Pancreas (tissue), 10 donors: ENCODE measurements at regions not wholly inside any gene's neighbourhood (a gene's known extent, or its start where the extent isn't known, plus 50 kb on each side); places are given as distances from the start of the nearest gene placed in this dataset.

Experiments
- ATAC-seq, 4 donors: fragments of 200-7000 bp; cut with Tn5 transposase; one replicate each; pipeline versions ENCODE4 v1.8.0 to v1.9.1; 2020; ENCODE audit warnings: mild to moderate bottlenecking in 4 of 4, moderate library complexity in 4 of 4
- DNase-seq, 6 donors: peaks; one replicate each; pipeline ENCODE4 v3.0.0-alpha.2; 2020
- FAIRE-seq: peaks from 2 replicates; lab custom pipeline; 2012; peaks lifted over from hg19 to GRCh38; lab: Jason Lieb, UNC
- H3K27ac ChIP-seq, 4 donors: fragments of 200-600 bp; sonication (generic); 1 replicate in 3 of 4; 2 replicates in 1 of 4; pipeline versions ENCODE4 v1.5.0 to v1.8.0; 2020
- H3K27me3 ChIP-seq, 4 donors: fragments of 200-600 bp; one replicate each; pipeline ENCODE4 v1.8.0; 2021
- H3K36me3 ChIP-seq, 3 donors: fragments of 200-600 bp; sonication (generic) in 1 of 3; one replicate each; pipeline versions ENCODE4 v1.5.0 to v1.8.0; 2020 to 2021
- H3K4me1 ChIP-seq, 3 donors: fragments of 200-600 bp; one replicate each; pipeline ENCODE4 v1.8.0; 2021
- H3K4me3 ChIP-seq, 4 donors: fragments of 200-600 bp; sonication (generic) in 2 of 4; one replicate each; pipeline versions ENCODE4 v1.5.0 to v1.8.0; 2020 to 2021
- H3K9me3 ChIP-seq, 4 donors: fragments of 200-600 bp; one replicate each; pipeline ENCODE4 v1.8.0; 2021
- CTCF ChIP-seq, 4 donors: fragments of 200-600 bp; sonication (generic) in 3 of 4; IDR thresholded peaks; one replicate each; pipeline versions ENCODE4 v1.5.0 to v1.8.0; 2021; ENCODE audit warnings: antibody characterized with exemption in 4 of 4
- WGBS, 2 donors: extraction: QIAGEN DNeasy Blood & Tissue Kit; methylation state at CpG; one replicate each; pipeline ENCODE4 v1.1.7; 2013; 5-methylcytosine and 5-hydroxymethylcytosine counted together
- intact Hi-C, 3 donors: fragments of 100-400 bp; cut with DNase I; formaldehyde crosslinking; loops; one replicate each; pipeline versions ENCODE4 v1.11.1 to v1.14.2; 2022
- donor health status: healthy with polysubstance abuse.
- donor health status: DM: no; HTN: no; CAD: no; lungs with moderate emphysema.
- donor health status: DM: no; HTN: no; CAD: no.
- donor health status: control.
- donor health status: control.
- donor health status: Bipolar disorder and iron deficiency.
- donor health status: DM: yes; HTN: yes; CAD: no.
- donor health status: DM: no; HTN: no; CAD: no.
- donor health status: DM: no; HTN: no; CAD: no.
- donor health status: DM: yes; HTN: yes; CAD: no.

GRCh38 chr20:58590679-58591473 lies 60.2 kb upstream of the STX16 start:
- WGBS, 2 donors = 43 to 54% methylated on average over 12 of the region's 12 CpGs
- DNase-seq (no peak), ATAC-seq (no peak), FAIRE-seq (no peak)
- intact Hi-C loops = no loop called here
- no peak overlapping the region for H3K4me3 ChIP-seq
- H3K27me3 ChIP-seq = no peaks in the 10 kb centered on the region
- H3K36me3 ChIP-seq = no peaks in the 10 kb centered on the region
- no peaks in the 10 kb centered on the region for H3K4me1 ChIP-seq
- TF ChIP-seq CTCF (IDR thresholded peaks at IDR 0.05) = no peak
- no peak overlapping the region for H3K27ac ChIP-seq
- H3K9me3 ChIP-seq = no peaks in the 10 kb centered on the region

GRCh38 chr20:58587467-58587866 lies 63.6 kb upstream of the STX16 start:
- no peak overlapping the region for H3K27ac ChIP-seq
- intact Hi-C loops = no loop called here
- no peak for ATAC-seq
- DNase-seq = no peak
- no peaks in the 10 kb centered on the region for H3K4me1 ChIP-seq
- no peak for FAIRE-seq
- no peaks in the 10 kb centered on the region for H3K36me3 ChIP-seq
- TF ChIP-seq CTCF (IDR thresholded peaks at IDR 0.05) = no peak
- no peaks in the 10 kb centered on the region for H3K27me3 ChIP-seq
- H3K4me3 ChIP-seq = no peak overlapping the region
- no peaks in the 10 kb centered on the region for H3K9me3 ChIP-seq
- WGBS, 2 donors = 55 to 72% methylated on average over 9 of the region's 9 CpGs

DNA sequence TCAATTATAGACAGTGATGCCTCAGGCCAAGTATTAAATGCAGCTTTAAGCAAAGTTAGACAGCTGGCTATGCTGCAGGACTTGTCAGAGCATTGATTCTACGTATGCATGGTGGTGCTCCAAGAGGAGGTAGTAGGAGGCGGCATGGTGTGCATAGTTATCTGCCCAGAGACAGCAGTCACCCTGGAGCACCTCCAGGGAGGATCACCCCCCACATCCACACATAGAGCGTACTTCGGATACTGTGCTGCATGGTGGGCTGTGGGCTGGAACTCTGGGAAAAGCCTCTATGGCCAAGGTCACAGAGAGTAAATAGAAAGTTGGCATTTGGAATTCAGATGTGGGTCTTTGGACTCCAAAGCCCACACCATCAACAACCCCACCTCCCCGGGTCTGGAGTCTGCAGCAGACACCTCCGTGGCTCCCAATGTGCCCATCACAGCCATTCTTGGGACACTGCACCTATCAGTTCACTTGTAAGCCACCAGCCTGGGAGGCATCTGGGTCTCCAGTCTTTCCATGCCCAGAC lies 64.5 kb upstream of the STX16 start:
- intact Hi-C loops = no loop called here
- DNase-seq (no peak), FAIRE-seq (no peak), ATAC-seq (no peak)
- Histone ChIP-seq H3K4me1 (no peaks in the 10 kb centered on the region), H3K27me3 (no peaks in the 10 kb centered on the region), H3K9me3 (no peaks in the 10 kb centered on the region), H3K36me3 (no peaks in the 10 kb centered on the region), H3K27ac (no peak overlapping the region), H3K4me3 (no peak overlapping the region)
- TF ChIP-seq CTCF (IDR thresholded peaks at IDR 0.05) = no peak
- WGBS, 2 donors = 54 to 58% methylated on average over 6 of the region's 6 CpGs

DNA sequence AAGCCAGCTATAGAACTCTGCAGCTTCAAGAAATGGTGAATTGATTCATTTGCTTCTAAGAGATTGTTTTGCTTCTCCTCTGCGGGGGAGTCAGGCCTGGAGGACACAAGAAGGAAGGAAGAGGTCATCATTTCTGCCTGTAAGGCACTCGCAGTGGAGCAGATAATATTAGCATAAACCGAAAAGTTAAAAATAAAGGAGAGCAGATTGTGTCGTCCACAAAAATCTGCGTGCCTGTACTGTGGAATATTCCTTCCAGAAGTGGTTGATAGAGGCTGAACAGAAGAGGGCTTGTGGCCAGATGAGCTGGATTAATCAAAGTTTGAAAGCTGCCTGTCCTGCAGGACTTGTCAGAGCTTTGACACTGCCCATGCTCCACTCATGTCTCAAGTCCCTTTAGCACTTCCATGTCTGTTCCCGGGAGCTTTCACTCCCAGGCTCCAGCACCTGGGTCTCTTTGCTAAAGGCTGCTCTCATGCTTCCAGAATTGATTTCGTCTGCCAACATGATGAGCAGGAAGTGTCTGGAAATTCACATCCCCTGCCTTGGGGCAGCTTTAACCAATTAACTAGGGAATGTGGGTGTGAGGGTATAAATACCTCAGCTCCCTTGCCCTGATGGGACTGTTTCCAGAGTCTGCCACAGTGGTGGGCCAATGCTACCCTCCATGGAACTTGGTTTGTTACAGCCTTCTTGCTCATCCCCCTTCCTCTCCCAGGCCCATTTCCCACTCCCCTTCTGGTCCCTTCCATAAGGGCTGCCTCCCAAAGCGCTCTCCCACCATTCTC lies 65.1 kb upstream of the STX16 start:
- Histone ChIP-seq H3K36me3 (no peaks in the 10 kb centered on the region), H3K27ac (no peak overlapping the region), H3K4me1 (no peaks in the 10 kb centered on the region), H3K27me3 (no peaks in the 10 kb centered on the region), H3K4me3 (no peak overlapping the region), H3K9me3 (no peaks in the 10 kb centered on the region)
- FAIRE-seq (no peak), DNase-seq (no peak), ATAC-seq (no peak)
- 55 to 67% methylated on average over 8 of the region's 8 CpGs for WGBS, 2 donors
- no peak for TF ChIP-seq CTCF (IDR thresholded peaks at IDR 0.05)
- intact Hi-C loops = no loop called here
